ENCODE measurements at regions not wholly inside any gene's neighbourhood (a gene's known extent, or its start where the extent isn't known, plus 50 kb on each side); places are given as distances from the start of the nearest gene placed in this dataset.

DNA sequence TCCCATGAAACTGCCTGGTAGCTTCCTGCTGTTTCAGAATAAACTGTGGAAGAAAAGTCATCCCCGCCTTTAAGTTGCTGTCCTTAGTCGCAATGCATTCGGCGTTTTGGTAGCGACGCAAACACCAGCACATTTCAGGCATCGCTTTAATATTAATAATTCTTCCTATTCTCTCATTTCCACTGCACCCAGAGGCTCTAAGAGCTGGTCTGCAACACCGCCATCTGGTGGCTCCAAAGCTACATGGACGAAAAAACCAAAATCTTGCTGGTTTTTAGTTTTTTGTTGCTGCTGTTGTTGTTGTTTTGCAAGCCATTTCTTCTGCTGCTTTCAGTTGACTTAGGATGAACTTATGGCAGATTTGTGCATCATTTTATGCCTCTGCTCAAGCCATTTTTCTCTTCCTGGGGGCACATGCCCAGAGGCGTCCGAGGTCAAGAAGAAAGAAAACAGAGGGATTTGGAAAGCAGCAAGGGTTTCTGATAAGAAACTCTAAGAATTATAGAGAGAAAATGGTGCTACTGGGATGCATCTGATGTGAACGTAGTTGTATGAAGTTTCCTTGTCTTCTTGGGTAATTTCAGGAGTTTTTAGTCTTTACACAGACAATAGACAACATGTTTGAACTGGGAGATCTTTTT lies 345.4 kb upstream of the KIRREL3 start:
- FAIRE-seq = peak; percentile 79

DNA sequence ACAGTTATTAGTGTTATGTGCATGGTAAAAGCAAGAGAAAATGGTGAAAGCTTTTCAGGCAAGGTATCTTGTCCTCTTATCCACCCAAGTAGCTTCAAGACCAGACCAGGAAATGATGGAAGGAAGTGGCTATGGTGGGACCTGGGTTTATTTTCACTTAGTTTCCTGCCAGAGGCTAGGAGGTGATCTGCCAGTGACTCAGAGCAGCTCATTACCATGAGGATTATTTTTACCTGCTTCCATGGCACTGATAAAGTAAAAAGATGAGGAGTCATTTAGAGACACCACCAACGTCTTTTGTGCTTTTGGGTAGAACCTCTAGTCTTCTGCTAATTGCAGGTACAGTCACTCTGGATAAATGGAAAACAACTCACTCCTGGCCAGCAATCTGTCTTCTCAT lies 339.9 kb upstream of the KIRREL3 start:
- FAIRE-seq = no peak

DNA sequence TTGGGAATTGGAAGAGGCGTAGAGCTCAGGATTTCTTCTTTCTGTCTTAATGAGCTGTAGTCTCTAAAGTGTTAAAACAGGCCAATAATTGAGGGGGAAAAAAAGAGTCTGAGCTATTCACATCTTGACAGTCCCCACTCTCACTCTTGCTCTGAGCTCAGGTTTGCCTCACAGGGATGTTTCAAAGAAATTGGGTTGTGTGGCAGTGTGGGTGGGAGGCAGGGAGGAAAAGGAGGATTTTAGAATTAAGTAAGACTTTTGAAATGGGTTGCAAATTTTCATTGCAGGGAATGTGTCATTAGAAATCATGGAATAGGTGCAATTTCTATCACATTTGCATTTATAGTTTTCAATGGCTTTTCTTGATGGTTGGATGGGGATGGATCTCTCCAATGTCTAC lies 338.8 kb upstream of the KIRREL3 start:
- no peak for FAIRE-seq

GRCh38 chr11:127338380-127339259 lies 338.1 kb upstream of the KIRREL3 start:
- FAIRE-seq = no peak

GRCh38 chr11:127334466-127334865 lies 333.9 kb upstream of the KIRREL3 start:
- FAIRE-seq = no peak

DNA sequence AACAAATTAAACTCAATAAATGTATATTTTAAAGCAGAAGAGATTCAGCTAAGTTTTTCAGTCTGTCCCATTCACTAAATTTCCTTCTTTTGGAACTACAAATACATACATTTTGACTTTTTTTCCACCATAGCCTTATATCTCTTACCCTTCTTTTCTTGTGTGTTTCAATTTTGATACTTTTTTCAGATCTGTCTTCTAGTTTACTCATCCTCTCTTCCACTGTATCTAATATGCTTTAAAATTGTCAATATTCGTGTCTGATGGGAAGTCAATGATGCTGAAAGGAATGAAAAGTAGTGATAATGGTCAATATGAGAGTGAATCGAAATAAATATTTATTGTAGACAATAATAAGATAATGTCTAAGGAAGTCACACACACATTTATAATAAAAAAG lies 332.3 kb upstream of the KIRREL3 start:
- FAIRE-seq = no peak

DNA sequence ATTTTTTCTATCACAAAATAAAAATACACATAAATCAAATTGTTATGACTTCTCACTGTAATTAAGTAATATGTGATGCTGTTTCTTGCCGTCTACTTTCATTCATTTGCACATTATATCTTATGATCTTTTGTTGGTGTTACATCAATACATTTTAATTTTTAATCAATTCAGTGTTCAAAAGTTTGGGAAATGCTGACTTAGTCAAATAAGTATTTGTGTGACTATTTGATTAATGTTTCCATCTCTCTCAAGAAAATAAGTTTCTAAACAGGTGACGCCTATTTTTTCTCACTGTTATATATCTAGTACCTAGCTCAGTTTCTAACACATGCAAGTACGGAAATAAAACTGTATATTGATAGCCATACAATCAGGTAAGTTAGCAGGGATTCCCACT lies 329.5 kb upstream of the KIRREL3 start:
- FAIRE-seq = no peak

GRCh38 chr11:127308291-127308690 lies 307.7 kb upstream of the KIRREL3 start:
- FAIRE-seq = no peak

- FAIRE-seq = no peak
Observed at GRCh38 chr11:127307700-127308099, 307.1 kb upstream of the KIRREL3 start.

GRCh38 chr11:127304634-127305033 lies 304.1 kb upstream of the KIRREL3 start:
- no peak for FAIRE-seq

DNA sequence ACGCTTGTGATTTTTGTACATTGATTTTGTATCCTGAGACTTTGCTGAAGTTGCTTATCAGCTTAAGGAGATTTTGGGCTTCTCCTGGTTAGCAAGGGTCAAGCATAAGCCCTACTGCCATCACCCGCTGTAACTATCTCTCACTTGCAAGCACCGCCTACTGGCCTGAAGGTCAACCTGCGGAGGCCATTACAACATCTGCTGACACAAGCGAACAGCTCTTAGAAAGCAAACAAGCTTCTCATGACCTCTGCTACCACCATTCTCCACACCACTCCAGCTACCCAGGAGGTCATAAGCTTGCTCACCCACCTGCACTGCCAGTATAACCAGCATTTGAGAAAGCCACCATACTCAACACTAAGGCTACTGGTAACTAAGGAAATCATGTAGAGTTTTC lies 288.4 kb upstream of the KIRREL3 start:
- no peak for FAIRE-seq

GRCh38 chr11:127281534-127281933 lies 281.0 kb upstream of the KIRREL3 start:
- FAIRE-seq = no peak

GRCh38 chr11:127275774-127276173 lies 275.2 kb upstream of the KIRREL3 start:
- no peak for FAIRE-seq

- FAIRE-seq = no peak
Observed at GRCh38 chr11:127274328-127274676, 273.7 kb upstream of the KIRREL3 start.

DNA sequence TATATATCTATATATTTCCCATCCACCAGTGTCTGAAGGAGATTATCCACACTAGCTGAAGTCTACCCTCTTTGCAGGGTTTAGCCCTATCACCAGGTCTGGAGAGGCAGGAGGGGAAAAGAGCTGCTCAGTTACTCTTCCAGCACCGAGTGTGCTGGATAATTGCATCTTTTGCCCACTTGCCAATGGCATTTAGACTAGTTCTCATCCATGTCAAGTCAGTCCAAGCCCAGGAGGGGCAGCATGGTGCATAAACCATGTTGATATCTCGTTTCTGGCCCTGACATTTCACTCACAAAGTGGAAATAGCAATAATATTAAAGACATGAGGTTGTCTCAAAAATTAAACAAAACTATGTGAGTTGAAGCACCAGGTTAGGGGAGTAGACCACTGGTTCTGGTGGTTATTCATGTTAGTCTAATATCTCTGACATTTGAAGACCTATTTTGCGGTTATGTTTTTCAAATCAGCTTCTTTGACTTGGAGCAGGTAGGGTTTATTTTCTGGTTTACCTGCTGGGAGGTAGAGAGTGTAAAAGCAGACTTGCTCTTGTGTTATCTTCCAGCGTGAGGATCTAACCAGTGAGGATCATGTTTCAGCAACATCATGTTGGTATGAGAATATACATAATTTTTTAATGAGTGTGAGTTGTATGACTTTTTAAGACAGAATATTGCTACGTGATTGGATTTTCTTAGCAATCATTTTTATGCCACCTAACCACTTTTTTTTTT lies 273.2 kb upstream of the KIRREL3 start:
- FAIRE-seq = no peak

DNA sequence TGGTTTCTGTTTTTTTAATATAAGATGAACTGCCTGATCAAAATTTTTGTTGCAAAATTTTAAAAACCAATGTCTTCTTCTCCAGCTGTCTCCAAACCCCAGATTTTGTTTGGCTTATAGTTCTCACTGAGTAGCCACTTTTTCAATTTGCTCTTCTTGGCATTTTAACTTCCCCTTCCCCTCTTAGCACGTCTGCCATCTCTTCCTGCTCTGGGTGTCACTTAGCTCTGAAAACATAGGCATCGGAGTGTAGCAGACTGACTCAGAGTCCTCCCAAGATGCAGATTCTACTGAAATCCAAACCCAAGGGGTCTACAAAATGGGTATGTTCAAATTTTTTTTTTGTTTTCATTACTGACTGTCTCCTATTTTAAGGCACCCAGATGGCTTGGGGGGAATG lies 270.3 kb upstream of the KIRREL3 start:
- FAIRE-seq = no peak

- no peak for FAIRE-seq
Observed at GRCh38 chr11:127269911-127270310, 269.3 kb upstream of the KIRREL3 start.

DNA sequence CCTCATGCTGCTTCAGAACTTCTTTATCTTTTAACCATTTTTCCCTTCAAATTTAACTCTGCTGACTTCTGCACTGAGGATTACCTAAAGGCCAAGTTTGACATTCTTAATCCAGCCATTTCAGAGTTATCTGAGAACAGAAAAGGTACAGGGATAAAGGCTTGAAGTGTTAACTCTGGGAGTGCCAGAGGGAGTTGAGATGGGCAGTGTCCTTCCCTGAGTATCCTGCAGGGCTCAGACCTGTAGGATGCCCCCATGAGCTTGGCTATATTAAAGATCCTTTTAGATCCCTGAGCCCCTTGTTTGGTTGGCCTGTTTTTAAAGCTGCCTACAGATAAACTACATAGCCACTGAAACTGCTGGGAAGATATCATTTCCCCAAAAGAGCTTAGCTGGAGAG lies 268.4 kb upstream of the KIRREL3 start:
- no peak for FAIRE-seq

DNA sequence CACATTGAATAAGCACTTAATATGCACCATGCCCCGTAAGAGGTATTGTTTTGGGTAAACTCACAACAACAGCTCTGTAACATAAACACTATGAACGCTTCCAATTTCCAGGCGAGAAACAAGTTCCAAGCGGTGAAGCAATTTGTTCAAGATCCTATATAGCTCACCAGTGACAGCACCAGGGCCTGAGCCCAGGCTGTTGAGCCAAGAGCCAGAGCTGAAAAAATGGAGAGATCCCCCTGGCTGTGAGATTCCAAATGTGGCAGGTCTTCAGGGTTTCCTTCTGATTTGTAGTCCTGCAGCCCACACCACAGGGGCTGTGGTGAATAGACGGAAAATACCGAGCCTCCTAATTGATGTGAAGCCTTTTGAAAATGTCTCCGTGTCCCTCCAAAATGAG lies 268.0 kb upstream of the KIRREL3 start:
- no peak for FAIRE-seq

- no peak for FAIRE-seq
Observed at GRCh38 chr11:127259102-127259501, 258.5 kb upstream of the KIRREL3 start.

DNA sequence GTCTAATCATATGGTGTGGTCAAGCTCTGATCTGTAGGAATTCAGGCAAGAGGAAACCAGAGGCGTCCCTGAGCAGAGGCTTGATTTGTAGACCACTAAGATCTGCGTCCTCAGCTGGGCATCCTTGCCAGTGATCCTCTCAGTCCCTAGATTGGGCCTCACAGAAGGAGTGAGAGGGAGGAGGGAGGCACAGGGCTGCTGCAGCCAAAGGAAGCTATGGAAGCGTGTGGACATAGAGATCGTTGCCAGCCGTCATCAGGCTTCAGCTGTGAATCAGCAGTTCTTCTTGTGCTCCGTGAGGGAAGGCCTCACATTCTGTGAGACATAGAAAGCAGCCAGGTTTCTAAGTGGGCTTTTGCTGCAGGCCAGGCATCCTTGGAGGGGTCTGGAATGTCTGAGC lies 254.6 kb upstream of the KIRREL3 start:
- no peak for FAIRE-seq

DNA sequence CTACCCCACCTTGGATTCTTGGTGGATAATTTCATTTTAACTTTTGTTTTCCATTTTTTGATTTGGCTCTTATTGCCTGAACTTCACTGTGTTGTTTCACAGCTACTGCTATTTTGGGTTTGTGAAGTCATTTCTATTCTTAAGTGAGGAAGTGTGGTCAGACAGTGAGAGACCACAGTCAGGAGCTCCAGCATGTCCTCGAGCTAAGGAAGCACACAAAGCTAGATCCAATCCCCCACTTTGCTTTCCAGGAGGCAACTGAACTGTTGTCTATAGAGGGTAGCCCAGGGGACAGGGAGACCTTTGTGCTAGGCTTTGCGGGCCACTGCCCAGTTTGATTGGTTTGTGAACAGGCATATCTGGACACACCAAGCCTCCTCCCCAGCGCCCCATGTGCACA lies 251.8 kb upstream of the KIRREL3 start:
- FAIRE-seq = no peak

- FAIRE-seq = no peak
Observed at GRCh38 chr11:127249576-127249975, 249.0 kb upstream of the KIRREL3 start.

GRCh38 chr11:127248476-127248875 lies 247.9 kb upstream of the KIRREL3 start:
- FAIRE-seq = no peak

Data from islet of Langerhans (tissue), 1 donor.